SK-N-SH treated with all-trans-retinoic acid at 6 μM for 48 hours (cell line): ENCODE measurements at regions not wholly inside any gene's neighbourhood (a gene's known extent, or its start where the extent isn't known, plus 50 kb on each side); places are given as distances from the start of the nearest gene placed in this dataset.

Source experiments
- ATAC-seq: fragments of 200-7000 bp; cut with Tn5 transposase; 3 replicates; pipeline ENCODE4 v1.9.1; 2020; ENCODE audit warnings: mild to moderate bottlenecking, moderate library complexity
- ARNTL ChIP-seq: fragments of 450-650 bp; formaldehyde crosslinking; IDR thresholded peaks from 2 replicates; pipeline ENCODE4 v1.5.0; 2020; ENCODE audit warnings: low read depth, mild to moderate bottlenecking, moderate library complexity, borderline replicate concordance
- BACH2 ChIP-seq: fragments of 250-450 bp; sonication (Bioruptor Pico); IDR thresholded peaks from 2 replicates; pipeline ENCODE4 v1.9.0; 2021; ENCODE audit warnings: mild to moderate bottlenecking, borderline replicate concordance
- CREB5 ChIP-seq: fragments of 250-450 bp; sonication (Bioruptor Pico); IDR thresholded peaks from 2 replicates; pipeline ENCODE4 v1.5.1; 2020; ENCODE audit warnings: low read depth, mild to moderate bottlenecking, moderate library complexity
- CSDC2 ChIP-seq: fragments of 250-450 bp; sonication (Bioruptor Pico); IDR thresholded peaks from 2 replicates; pipeline ENCODE4 v1.5.0; 2020; ENCODE audit warnings: mild to moderate bottlenecking, moderate library complexity
- CSRNP3 ChIP-seq: fragments of 250-450 bp; sonication (Bioruptor Pico); IDR thresholded peaks from 2 replicates; pipeline ENCODE4 v1.5.1; 2021; ENCODE audit warnings: mild to moderate bottlenecking, moderate library complexity
- GLIS3 ChIP-seq: fragments of 250-450 bp; sonication (Bioruptor Pico); IDR thresholded peaks from 2 replicates; pipeline ENCODE4 v1.5.0; 2020; ENCODE audit warnings: mild to moderate bottlenecking, moderate library complexity
- ISL1 ChIP-seq: fragments of 250-450 bp; sonication (Bioruptor Pico); IDR thresholded peaks from 2 replicates; pipeline ENCODE4 v2.1.2; 2022; ENCODE audit warnings: mild to moderate bottlenecking, moderate library complexity
- PATZ1 ChIP-seq: fragments of 250-450 bp; sonication (Bioruptor Pico); IDR thresholded peaks from 2 replicates; pipeline ENCODE4 v1.8.0; 2020; ENCODE audit warnings: mild to moderate bottlenecking, moderate library complexity, borderline replicate concordance
- POU6F1 ChIP-seq: fragments of 250-450 bp; sonication (Bioruptor Pico); IDR thresholded peaks from 2 replicates; pipeline ENCODE4 v1.8.0; 2021; ENCODE audit warnings: low read depth, mild to moderate bottlenecking, moderate library complexity, borderline replicate concordance
- PPARA ChIP-seq: fragments of 250-450 bp; sonication (Bioruptor Pico); IDR thresholded peaks from 2 replicates; pipeline ENCODE4 v1.5.0; 2020; ENCODE audit warnings: mild to moderate bottlenecking, borderline replicate concordance
- SNAI2 ChIP-seq: fragments of 250-450 bp; sonication (Bioruptor Pico); IDR thresholded peaks from 2 replicates; pipeline ENCODE4 v1.5.0; 2020; ENCODE audit warnings: mild to moderate bottlenecking, moderate library complexity
- TSHZ2 ChIP-seq: fragments of 250-450 bp; sonication (Bioruptor Pico); IDR thresholded peaks from 2 replicates; pipeline ENCODE4 v1.5.0; 2020; ENCODE audit warnings: mild to moderate bottlenecking, moderate library complexity
- ZC3H10 ChIP-seq: fragments of 250-450 bp; sonication (Bioruptor Pico); IDR thresholded peaks from 2 replicates; pipeline ENCODE4 v1.5.1; 2021; ENCODE audit warnings: mild to moderate bottlenecking, moderate library complexity
- ZFP3 ChIP-seq: fragments of 250-450 bp; sonication (Bioruptor Pico); IDR thresholded peaks from 2 replicates; pipeline ENCODE4 v1.5.0; 2020; ENCODE audit warnings: mild to moderate bottlenecking, moderate library complexity
- ZFP30 ChIP-seq: fragments of 450-650 bp; formaldehyde crosslinking; IDR thresholded peaks from 2 replicates; pipeline ENCODE4 v1.5.0; 2022; ENCODE audit warnings: mild to moderate bottlenecking, moderate library complexity
- ZNF565 ChIP-seq: fragments of 450-650 bp; formaldehyde crosslinking; conservative IDR thresholded peaks from 2 replicates; pipeline ENCODE4 v1.5.0; 2020; ENCODE audit warnings: low read depth, mild to moderate bottlenecking, moderate library complexity
- ZNF70 ChIP-seq: fragments of 450-650 bp; formaldehyde crosslinking; IDR thresholded peaks from 2 replicates; pipeline ENCODE4 v1.5.0; 2020; ENCODE audit warnings: mild to moderate bottlenecking, moderate library complexity

GRCh38 chr10:93181271-93182048 is 107.8 kb downstream of the CYP26A1 start:
- no peak for ATAC-seq

GRCh38 chr10:93182049-93182327 is 108.3 kb downstream of the CYP26A1 start:
- no peak for TF ChIP-seq TSHZ2 (CRISPR knock-in tag)
- ATAC-seq, result no peak

More at GRCh38 chr10:93181271-93182048, 107.8 kb downstream of the CYP26A1 start:
- TF ChIP-seq PPARA (no peak), GLIS3 (CRISPR knock-in tag) (no peak), ZNF70 (CRISPR knock-in tag) (no peak), CSDC2 (CRISPR knock-in tag) (no peak), ISL1 (CRISPR knock-in tag) (no peak), CREB5 (CRISPR knock-in tag) (no peak), POU6F1 (no peak), TSHZ2 (CRISPR knock-in tag) (no peak), ZC3H10 (CRISPR knock-in tag) (no peak)

GRCh38 chr10:93182790-93183189 is 109.1 kb downstream of the CYP26A1 start:
- TF ChIP-seq PATZ1 (CRISPR knock-in tag), result no peak
- no peak for TF ChIP-seq BACH2 (CRISPR knock-in tag)
- TF ChIP-seq ZFP30 (CRISPR knock-in tag), result no peak
- no peak for TF ChIP-seq CREB5 (CRISPR knock-in tag)
- no peak for TF ChIP-seq ARNTL
- TF ChIP-seq ZFP3 (CRISPR knock-in tag), result no peak
- TF ChIP-seq ZNF565 (CRISPR knock-in tag), result no peak
- TF ChIP-seq SNAI2, result no peak
- no peak for TF ChIP-seq POU6F1
- TF ChIP-seq CSRNP3 (CRISPR knock-in tag), result no peak
- no peak for TF ChIP-seq ZNF70 (CRISPR knock-in tag)
- TF ChIP-seq GLIS3 (CRISPR knock-in tag), result no peak
- TF ChIP-seq CSDC2 (CRISPR knock-in tag), result no peak
- ATAC-seq, result no peak
